H1 (cell line): ENCODE measurements at regions not wholly inside any gene's neighbourhood (a gene's known extent, or its start where the extent isn't known, plus 50 kb on each side); places are given as distances from the start of the nearest gene placed in this dataset.

Experiments
- CHD7 ChIP-seq: fragments of 300-600 bp; sonication (generic); IDR thresholded peaks from 2 replicates; pipeline ENCODE4 v1.7.1; 2012; ENCODE audit warnings: low read length, moderate library complexity, mild to moderate bottlenecking, inconsistent platforms; ENCODE audit not compliant: insufficient replicate concordance
- CREB1 ChIP-seq: IDR thresholded peaks from 2 replicates; pipeline ENCODE4 v1.6.1; 2012; ENCODE audit warnings: inconsistent platforms
- EGR1 ChIP-seq: IDR thresholded peaks from 2 replicates; pipeline ENCODE4 v1.6.1; 2011; ENCODE audit warnings: low read depth, low read length, borderline replicate concordance
- MAFK ChIP-seq: IDR thresholded peaks from 2 replicates; pipeline ENCODE4 v1.6.1; 2012; ENCODE audit warnings: low read depth, mild to moderate bottlenecking, improper control_type of control experiment, low read length
- PHF8 ChIP-seq: fragments of 200-600 bp; sonication (generic); conservative IDR thresholded peaks from 2 replicates; pipeline ENCODE4 v1.7.1; 2012; ENCODE audit warnings: low read depth, mild to moderate bottlenecking, inconsistent platforms, low read length, moderate library complexity
- POU5F1 ChIP-seq: IDR thresholded peaks from 2 replicates; pipeline ENCODE4 v1.6.1; 2011; ENCODE audit warnings: low read depth, mild to moderate bottlenecking, low read length, moderate library complexity
- SAP30 ChIP-seq: fragments of 300-600 bp; sonication (generic); IDR thresholded peaks from 2 replicates; pipeline ENCODE4 v1.7.1; 2012; ENCODE audit warnings: low read length, moderate library complexity, mild to moderate bottlenecking, inconsistent platforms; ENCODE audit not compliant: insufficient read depth, insufficient replicate concordance
- SIX5 ChIP-seq: IDR thresholded peaks from 2 replicates; pipeline ENCODE4 v1.6.1; 2011; ENCODE audit warnings: mild to moderate bottlenecking, low read depth, low read length
- TAF7 ChIP-seq: optimal IDR thresholded peaks from 2 replicates; pipeline ENCODE3; 2011; ENCODE audit warnings: low read depth, mild to moderate bottlenecking, inconsistent platforms, low read length, moderate library complexity, borderline replicate concordance

- no peak for TF ChIP-seq CHD7
- TF ChIP-seq TAF7 = no peak
- TF ChIP-seq POU5F1 = no peak
- no peak for TF ChIP-seq CREB1
- TF ChIP-seq SAP30 = no peak
- no peak for TF ChIP-seq SIX5
- no peak for TF ChIP-seq PHF8
- TF ChIP-seq MAFK = no peak
- TF ChIP-seq EGR1 = no peak
- TF ChIP-seq, all 59 proteins: peak for 0
Measured at GRCh38 chr21:28442085-28442484, 550.6 kb downstream of the LTN1 start (continued).
